T-helper 1 cell (primary cell): ENCODE measurements at regions not wholly inside any gene's neighbourhood (a gene's known extent, or its start where the extent isn't known, plus 50 kb on each side); places are given as distances from the start of the nearest gene placed in this dataset.

Experiments used
- DNase-seq, 5 donors: peaks; one replicate each; pipeline ENCODE4 v3.0.0-alpha.2; 2012 to 2020

DNA sequence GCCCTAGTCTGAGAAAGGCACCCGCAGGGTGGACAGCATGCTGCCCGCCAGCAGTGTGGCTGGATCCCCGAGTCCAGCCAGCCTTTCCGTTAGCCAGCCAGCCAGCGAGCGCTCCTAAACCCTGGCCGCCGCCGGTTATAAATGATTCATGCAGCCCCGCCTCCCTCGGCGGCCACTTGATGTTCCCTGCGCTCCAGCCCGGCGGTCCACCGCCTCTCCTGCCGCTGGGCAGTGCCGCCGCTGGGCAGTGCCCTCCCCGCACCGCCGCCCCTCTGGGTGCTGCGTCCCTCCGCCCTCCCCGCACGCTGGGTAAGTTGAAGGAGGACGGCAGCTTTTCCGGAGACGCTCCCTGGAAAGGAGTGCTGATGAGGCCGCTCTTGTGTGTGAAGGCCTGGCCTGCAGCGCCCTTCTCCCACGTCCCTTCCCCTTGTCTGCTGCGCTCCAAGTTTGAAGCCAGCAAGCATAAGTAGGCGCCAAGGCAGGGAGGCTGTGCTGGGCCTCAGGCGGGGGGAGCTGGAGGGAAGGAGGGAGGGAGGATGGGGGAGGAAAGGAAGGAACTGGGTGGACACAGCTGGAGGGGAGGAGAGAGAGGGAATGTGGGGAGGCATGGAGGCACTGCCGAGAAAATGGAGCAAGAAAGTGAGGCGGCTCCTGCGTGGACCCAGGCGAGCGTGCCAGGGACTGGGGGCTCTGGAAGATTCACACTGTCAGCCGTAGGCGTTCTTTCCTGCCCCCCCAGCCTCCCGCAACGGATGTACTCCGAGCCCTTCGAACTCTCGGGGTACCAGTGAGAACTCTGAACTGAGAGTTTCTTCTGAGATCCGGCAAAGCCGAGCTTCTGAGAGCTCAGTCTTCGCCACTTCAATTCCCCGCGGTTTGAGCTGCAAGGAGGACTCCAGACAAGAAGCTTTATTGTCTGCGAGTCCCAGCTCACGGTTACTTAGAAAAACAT is 131.9 kb downstream of the GLI2 start:
- no peak for DNase-seq

DNA sequence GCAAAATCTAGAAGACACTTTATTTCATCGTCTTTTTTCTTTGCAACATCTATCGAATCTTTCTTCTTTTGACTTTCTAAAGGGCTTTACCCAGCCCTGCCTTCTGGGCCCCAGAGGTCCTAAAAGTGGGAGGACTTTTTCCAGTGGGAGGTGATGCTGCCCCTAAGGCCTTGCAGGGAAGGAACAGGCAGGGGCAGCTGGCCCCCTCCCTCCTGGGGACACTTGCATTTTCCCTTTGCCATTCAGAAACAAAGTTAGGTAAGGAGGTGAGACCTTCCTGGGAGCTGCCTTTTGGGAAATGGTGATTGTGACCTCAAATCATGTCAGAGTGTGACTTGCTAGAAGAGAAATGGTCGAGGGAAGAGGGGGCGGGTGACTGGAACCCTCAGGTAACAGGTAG is 132.7 kb downstream of the GLI2 start:
- no peak for DNase-seq

DNA sequence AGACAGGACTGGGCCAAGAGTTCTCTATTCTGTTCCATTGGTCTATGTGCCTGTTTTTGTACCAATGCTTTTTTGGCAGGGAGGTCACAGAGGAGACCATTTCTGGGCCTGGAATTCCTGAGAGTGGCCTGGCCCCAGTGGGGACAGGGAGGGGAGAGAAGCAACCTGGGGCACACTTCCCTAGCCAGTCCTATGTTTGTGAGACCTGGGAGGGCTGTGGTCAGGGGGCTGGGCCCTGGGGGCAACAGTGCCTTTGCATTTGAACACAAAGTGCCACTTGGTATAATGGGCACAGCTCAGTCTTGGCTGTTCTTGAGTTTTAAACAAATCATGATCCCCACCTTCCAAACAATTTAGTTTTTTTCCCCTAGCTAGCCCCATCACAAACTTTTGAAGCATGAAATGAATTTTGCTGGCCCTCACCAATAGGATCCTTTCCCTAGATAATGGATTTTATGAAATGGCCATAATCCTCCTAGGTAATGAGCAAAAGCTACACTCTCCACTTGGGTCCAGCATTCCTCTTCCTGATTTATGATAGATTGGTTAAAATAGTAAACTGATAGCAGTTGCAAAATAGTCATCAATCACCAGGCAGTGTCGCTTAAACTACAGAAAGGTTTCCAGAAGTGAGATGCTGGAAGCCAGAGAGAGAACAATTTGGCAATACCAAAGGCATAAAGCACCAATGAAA is 133.5 kb downstream of the GLI2 start:
- no peak for DNase-seq

DNA sequence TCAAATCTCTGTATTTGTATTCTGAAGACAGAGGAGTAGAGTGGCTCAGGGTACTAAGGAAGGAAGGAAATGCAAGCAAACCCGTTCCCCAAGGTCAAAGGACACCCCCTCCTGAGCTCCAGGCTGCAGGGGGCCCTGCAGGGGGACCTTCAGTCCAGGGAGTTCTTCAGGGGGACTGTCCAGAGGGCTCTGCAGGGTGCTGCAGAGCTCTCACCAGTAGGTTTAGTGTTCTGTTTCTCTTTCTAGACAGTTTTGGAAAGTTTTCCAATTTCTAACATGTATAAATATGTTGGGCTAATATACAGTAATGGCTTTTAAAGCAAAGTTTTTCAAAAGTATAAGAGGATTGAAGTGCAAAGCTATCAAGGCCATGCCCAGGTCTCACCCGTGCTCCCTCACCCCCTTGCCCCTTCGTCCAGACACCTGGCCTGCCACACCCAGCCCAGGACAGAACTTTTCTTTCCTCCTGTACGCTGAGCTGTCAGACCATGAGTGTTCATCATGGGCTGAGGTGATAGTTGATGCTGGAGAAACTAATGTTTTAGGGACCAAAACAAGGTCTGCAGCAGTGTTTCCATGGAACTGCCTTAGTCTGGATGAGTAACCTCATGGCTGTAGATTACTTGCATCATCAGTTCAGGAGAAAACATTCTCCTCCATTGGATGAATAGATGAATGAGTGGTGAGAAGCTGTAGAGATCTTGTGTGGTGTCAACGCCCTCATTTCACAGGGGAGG is 134.2 kb downstream of the GLI2 start:
- no peak for DNase-seq

DNA sequence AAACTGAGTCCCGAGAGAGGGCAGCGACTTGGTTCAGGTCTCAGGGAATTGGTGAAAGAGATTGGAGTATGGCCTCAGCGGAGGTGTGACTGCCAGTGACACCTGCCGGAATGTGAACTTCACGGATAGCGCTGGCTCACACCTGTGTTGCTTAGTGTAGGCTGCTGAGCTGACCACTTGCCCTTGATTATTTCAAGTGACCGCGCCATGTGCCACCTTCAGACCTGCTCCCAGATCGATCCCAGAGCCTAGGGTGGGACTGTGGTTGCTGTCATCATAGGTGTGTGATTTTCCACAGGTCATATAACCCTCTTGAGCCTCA is 134.8 kb downstream of the GLI2 start:
- no peak for DNase-seq

DNA sequence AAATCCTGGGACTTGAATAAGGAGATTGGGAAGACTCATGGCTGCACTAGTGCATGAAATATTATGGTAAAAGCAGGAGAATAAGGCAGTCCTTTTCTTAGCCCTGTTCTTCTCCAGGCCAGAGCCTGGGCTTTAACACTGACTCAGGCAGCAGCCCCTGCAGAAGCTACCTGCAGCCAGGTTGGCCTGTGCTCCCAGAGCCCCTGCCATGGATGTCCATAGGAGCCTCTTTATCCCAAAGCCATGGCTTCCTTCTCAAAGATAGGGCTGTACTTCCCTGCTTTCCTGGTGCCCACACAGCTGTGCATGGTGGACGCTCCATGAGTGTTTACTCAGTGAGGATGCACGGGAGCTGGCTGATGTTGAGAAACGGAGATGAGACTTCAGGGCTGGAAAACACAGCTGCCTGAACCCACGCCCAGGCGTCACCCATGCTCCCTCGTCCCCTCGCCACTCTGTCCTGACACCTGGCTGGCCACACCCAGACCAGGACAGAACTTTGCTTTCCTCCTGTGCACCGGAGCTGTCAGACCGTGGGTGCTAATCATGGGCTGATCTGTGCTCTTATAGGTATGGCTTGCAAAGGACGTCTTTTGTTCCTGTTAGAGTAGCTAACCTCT is 135.5 kb downstream of the GLI2 start:
- no peak for DNase-seq

DNA sequence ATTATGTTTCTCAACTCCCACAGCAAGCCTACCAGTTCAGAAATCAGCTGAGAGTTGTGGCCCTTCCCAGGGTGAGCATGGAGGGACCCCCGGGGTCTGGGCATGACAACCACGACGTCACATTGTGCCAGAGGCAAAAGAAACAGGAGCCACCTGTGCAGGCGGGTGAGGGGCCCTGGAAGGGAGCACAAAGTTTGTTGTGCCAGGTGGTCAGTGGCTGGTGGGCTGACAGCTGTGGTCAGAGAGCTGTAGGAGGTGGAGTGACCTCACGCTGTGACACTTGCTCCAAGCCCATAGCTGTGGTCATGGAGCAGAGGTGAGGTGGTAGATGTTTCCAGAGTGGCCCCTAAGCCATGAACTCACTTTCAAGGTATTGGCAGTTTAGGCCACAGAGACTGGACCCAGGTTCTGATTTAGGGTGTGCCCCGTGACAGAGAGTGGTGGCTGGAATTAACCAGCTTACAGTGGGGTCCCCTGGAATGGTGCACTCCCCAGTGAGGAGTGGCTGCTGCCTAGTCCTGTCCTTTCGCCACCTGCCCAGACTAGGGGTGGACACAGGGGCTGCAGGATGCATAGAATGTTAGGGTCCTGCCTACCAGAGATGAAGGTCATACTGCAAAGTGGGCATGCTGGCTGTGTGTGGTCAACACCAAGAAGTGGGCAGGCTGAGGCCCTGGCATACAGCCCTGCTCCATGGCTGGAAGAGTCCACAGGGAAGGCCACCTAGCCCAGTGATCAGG is 136.4 kb downstream of the GLI2 start:
- DNase-seq, result no peak

DNA sequence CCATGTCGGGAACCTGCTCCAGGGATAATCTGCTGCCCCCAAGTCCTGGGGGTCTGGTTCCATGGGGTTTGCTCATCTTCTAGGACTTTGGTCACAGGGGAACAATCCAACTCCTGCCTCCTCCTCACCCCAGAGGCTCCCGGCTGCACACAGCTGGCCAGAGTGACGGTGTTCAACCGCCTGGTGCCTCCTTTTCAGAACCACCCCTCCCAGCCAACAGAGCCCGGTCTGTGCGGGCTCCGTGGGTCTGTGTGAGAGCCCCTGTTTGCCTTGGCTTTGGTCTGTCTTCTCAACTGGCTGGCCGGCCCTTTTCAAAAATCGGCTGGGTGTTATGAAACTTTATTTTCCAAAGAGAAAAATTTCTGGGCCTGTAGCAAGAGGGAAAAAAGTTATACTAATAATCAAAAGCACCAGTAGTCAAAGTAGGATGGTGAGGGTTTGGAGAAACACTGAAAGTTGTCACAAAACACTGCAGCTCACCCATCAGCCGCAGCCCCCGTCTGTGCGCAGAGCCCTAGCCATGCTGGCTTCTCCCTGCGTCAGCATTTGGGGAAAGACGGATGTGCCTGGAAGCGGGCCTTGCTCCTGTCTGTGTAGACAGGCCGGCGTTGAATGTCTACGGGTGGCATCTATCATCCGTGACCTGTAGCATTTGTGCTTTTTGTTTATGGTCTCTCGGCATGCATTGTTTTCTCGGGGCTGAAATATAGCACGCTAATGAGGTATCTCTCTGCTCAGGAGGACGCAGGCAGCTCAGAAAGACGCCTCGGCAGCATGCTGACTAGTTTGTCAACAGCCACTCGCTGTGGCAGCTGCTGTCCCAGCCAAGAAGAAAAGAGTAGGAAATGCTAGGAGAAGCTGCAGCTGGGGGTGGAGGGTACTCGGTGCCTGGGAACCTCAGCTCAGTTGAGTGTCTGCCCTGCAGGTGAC is 138.6 kb downstream of the GLI2 start:
- no peak for DNase-seq

DNA sequence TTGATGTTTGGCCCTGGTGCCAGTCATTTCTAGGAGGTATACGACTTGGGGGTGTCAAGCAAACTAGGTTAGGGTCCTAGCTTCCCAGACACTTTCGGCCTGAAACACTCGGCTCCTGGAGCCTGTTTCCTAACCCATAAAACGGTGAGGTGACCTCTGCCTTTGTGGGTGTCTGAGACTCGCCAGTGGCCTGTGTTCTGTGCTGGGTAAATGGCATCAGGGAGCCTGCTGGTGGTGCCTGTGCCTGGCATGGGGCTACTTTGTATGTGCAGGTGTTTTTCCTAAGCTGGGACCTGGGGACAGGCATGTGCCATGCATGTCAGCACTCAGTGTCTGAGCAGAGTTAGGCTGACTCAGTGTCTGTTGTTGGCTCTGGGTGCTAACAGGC is 139.2 kb downstream of the GLI2 start:
- DNase-seq, result no peak

DNA sequence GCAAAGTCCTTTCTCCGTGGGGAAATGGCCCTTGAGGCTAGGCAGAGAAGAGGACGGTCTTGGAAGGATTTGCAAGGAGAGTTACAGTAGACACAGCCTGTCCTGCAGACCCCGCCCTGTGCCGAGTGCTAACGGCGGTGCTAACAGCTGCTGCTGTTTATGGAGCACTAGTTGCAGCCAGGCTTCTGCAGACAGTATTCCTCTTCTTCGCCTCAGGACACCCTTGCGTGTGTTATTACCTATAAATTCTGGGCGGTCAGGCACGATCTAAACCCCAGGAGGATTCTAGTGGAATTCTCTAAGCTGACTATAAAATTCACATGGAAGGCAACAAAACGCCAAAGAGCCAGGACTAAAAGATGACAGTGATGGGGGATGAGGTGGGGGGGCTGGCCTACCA is 139.8 kb downstream of the GLI2 start:
- DNase-seq, result no peak

DNA sequence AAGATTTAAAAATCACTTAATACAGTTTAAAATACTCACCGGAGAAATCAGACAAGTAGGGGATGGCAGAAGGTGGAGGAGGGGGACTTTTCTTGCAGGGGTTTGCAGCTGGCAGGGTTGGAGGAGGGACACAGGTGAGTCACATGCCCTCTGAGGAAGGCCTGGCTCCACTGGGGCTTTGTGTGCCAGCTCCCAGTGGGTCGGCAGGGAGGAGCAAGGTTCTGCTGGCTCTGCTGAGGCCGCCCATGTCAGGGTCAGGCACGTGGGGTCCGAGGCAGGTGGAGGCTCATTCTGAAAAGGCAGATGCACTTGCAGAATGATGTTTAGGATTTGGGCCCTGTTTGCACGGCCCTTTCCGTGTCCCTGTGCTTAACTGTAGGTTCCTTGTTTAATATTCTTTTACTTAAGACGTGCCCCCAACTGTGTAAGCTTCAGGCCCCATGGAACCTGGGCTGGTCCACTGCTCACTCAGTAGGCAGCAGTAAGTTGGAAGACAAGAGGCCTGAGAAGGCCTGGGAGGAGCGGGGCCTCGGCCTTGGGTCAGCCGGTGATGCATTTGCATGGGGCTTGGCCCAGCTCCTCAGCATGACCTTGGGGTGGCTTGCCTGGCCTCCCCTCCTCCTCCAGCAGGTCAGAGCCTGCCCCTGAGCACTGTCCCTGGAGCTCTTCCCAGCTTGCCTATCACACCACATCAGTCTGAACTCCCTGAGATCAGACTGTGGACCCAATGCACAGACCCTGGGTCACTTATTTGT is 141.0 kb downstream of the GLI2 start:
- DNase-seq, result no peak

DNA sequence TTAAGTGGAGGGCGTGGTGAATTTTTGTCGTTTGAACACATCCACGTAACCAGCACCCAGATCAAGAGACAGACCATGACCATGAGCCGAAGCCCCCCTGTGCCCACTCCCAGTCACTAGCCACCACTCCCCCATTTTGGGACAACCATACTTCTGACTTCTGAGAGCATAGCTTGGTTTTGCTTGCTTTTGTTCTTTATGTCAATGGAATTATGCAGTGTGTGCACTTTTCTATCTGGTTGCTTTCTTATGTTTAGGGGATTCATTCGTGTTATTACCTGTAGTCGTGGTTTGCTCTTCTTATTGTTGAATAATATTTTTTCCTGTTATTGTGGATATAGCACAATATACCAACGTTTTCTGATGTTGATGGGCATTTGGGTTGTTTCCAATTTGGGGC is 141.7 kb downstream of the GLI2 start:
- no peak for DNase-seq

DNA sequence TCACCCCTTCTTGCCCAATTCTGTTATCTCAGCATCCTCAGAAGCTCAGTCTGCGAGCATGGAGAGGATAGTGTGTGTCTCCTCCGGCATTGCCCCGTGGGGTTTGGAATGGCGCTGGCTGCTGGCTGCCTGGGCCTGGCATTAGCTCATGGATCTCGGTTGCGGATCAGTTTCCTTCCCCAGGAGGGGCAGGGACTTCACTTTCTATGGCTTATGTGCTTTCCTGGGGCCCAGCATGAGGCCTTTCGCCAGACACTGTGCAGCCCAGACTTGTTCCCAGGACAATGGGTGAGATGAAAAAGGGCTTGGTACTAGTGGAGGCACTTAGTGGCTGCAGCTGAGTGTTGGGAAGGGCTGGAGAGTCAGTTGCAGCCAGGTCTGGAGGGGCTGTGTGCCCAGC is 143.3 kb downstream of the GLI2 start:
- DNase-seq, result no peak

DNA sequence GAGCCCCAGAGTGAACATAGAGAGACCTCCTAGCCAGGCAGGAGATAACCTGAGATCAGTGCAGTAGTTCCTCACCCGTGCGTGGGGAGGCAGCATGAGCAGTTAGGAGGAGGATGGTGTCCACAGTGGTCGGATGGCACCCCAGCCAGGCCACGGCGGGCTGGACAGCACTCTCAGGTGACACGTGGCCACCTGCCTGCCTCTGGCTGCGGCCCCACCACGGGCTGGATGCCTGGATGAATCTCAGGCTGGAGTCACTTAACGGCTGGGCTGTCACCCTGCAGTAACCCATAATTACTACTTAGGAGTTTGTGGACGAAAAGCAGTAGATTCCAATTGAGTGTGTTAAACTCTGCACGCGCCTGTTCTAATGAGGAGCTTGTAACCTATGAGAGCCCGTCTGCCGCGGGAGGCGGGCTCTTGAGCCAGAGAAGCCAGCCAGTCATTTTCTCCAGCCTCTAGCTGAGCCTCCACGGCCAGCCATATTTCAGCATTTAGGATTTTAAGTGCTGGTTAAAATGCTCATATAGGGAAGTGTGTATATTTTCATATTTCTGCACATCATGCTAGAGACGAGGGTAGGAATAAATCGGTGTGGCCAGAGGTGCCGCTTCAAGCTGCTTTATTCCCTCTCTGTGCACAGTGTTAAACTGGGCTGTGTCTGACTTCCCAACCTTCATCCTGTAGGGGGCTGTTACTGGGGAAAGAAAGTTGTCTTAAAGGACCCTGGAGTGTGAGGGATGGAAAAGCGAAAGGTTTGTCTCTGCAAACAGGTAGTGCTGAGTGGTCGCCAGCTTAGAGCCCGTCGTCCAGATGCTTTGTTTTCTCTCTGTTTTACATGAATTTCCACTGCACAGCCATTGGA is 144.0 kb downstream of the GLI2 start:
- DNase-seq, result no peak

DNA sequence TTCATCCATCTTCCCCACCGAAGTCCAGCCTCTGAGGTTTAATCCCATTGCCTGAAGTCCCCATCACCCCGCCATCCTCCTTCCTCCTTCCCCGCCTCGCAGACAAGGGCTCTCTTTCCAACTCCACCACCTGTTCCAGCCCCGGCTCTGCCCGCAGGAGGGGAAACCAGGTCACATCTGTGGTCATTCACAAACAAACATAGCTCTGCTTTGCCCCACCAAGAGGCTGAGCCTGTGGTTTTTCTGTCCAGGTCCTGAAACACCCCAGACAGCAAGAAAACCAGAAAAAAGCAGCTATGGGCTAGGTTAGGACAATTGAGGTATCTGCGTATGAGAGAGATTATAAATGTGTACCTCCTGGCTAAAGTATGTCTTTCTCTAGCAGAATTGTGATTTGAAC is 144.7 kb downstream of the GLI2 start:
- DNase-seq, result no peak

DNA sequence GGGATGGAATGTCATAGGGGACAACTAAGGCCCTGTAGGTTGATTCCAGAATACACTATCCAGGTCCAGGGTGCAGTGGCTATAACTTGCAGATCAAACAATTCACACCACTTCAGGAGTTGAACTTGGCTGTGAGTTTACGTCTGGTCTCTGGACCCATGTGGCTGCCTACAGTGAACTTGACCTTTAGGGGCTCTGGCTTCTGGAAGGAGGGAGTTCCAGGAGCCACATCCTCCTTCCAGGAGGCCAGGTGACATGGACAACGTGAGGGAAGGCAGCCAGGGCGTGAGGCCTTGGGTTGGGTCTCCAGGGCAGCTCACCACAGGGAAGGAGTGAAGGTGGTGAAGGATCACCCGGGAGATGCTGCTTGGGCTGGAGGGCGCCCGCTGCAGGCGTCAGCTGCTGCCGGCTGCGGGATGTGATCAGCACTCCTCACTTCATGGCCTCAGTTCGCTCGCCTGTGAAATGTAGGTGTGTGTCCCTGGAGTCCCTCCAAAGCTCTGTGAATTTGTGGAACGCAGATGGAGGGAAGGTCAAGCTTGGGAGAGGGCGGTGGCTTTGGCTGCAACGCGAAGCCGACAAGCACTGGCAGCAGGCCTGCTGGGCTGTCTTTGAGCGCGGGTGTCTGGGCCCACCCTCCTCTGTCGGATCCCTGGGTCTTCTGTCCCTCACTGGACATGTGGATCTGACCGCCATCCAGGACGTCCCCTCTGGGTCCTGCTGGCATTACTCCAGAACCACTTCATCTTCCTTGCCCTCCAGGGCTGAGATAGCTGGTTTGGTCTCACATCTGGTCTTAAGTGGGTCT is 146.5 kb downstream of the GLI2 start:
- DNase-seq, result no peak

DNA sequence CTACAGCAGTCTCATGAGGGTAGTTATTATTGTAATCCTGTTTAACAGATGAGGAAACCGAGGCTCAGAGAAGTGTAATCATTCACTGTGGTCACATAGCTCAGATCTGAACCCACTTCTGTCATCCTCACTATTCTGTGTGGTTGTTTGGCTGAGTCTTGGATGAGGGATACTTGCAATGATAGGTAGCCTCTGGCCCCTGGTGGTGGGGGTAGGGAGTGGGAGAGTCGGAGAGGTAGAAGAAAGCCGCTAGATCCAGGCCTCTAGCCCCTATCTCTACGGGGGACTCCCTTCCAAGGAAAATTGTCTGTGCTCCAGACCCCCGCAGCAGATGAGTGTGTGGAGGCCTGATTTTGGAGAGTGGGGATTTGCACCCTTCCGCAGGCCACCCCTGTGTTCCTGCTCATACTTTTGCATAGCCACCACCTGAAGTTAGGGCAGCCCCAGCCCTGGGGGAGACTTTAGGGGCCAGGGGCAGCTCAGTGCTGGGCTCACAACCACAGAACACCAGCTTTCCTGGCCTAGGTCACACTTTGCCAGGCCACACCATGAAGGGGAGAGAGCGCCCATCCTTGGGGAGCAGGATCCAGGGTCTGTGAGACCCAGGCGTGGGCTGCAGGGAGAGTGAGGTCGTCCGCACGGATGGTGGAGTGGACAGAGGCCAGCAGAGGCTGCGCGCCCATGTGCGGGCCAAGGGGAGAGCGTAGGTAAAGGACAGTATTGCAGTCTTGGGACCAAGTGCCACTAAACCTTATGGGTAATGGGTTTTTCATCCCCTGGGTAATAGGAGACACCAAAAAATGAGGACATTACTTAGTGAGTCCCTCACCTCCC is 148.2 kb downstream of the GLI2 start:
- no peak for DNase-seq
